DND-41 (cell line): ENCODE measurements at regions not wholly inside any gene's neighbourhood (a gene's known extent, or its start where the extent isn't known, plus 50 kb on each side); places are given as distances from the start of the nearest gene placed in this dataset.

Source experiments
- ATAC-seq: fragments of 200-7000 bp; cut with Tn5 transposase; 3 replicates; pipeline ENCODE4 v1.9.1; 2021; ENCODE audit warnings: low read depth; ENCODE audit not compliant: insufficient read depth
- DNase-seq: peaks from one replicate; pipeline ENCODE4 v3.0.0-alpha.2; 2020
- H2AFZ ChIP-seq: 2 replicates; pipeline ENCODE4 v1.6.0; 2012; ENCODE audit warnings: low read depth, low read length
- H3K27ac ChIP-seq: 2 replicates; pipeline ENCODE4 v1.5.1; 2012; ENCODE audit warnings: low read length, inconsistent platforms
- H3K27me3 ChIP-seq: fragments of 200-600 bp; sonication (generic); 2 replicates; pipeline ENCODE4 v1.6.0; 2012; ENCODE audit warnings: low read length, mild to moderate bottlenecking, inconsistent platforms; ENCODE audit not compliant: insufficient read depth, poor library complexity
- H3K36me3 ChIP-seq: 2 replicates; pipeline ENCODE4 v1.5.1; 2012; ENCODE audit warnings: low read length, inconsistent platforms; ENCODE audit not compliant: insufficient read depth
- H3K4me1 ChIP-seq: 2 replicates; pipeline ENCODE4 v1.5.1; 2012; ENCODE audit warnings: mild to moderate bottlenecking, low read length; ENCODE audit not compliant: insufficient read depth
- H3K4me2 ChIP-seq: 2 replicates; pipeline ENCODE4 v1.6.0; 2012; ENCODE audit warnings: mild to moderate bottlenecking, moderate library complexity, low read length, inconsistent platforms; ENCODE audit not compliant: insufficient read depth
- H3K4me3 ChIP-seq, 2 experiments: fragments of 200-600 bp in 1 of 2; shearing (Covaris generic) in 1 of 2; 2 replicates each; pipeline ENCODE4 v1.5.1; 2012 to 2016; ENCODE audit warnings: inconsistent platforms in 2 of 2, low read length in 2 of 2, mild to moderate bottlenecking in 2 of 2, low read depth in 1 of 2, moderate library complexity in 1 of 2
- H3K79me2 ChIP-seq: 2 replicates; pipeline ENCODE4 v1.6.0; 2012; ENCODE audit warnings: low read length, inconsistent platforms; ENCODE audit not compliant: insufficient read depth
- H3K9ac ChIP-seq: 2 replicates; pipeline ENCODE4 v1.6.0; 2012; ENCODE audit warnings: low read depth, mild to moderate bottlenecking, inconsistent platforms, low read length, moderate library complexity
- H3K9me3 ChIP-seq: 2 replicates; pipeline ENCODE4 v1.5.1; 2012; ENCODE audit warnings: low read length, moderate library complexity, mild to moderate bottlenecking, inconsistent platforms; ENCODE audit not compliant: insufficient read depth, severe bottlenecking
- H4K20me1 ChIP-seq: 2 replicates; pipeline ENCODE4 v1.6.0; 2012; ENCODE audit warnings: low read length; ENCODE audit not compliant: insufficient read depth
- CTCF ChIP-seq: IDR thresholded peaks from 2 replicates; pipeline ENCODE4 v1.5.1; 2012; ENCODE audit warnings: borderline replicate concordance, low read length, moderate library complexity, mild to moderate bottlenecking; ENCODE audit not compliant: poor library complexity, severe bottlenecking; ENCODE audit errors: extremely low read depth
- EZH2 ChIP-seq: IDR thresholded peaks from 3 replicates; pipeline ENCODE4 v1.6.1; 2012; ENCODE audit warnings: borderline replicate concordance, low read depth, mild to moderate bottlenecking, moderate library complexity, low read length, inconsistent platforms; ENCODE audit not compliant: severe bottlenecking

GRCh38 chr3:99568663-99569335, 69.6 kb upstream of the COL8A1 start:
- Histone ChIP-seq H3K27ac (no peak overlapping the region), H3K9ac (no peak overlapping the region), H3K79me2 (no peaks in the 10 kb centered on the region), H2AFZ (no peak overlapping the region), H3K4me2 (no peak overlapping the region), H3K4me1 (no peaks in the 10 kb centered on the region), H3K4me3 (no peak overlapping the region), H3K9me3 (no peaks in the 10 kb centered on the region), H3K36me3 (no peaks in the 10 kb centered on the region), H3K27me3 (no peaks in the 10 kb centered on the region), H4K20me1 (no peaks in the 10 kb centered on the region)
- no peak for ATAC-seq
- TF ChIP-seq CTCF (no peak), EZH2 (no peak)
- DNase-seq = no peak

- Histone ChIP-seq H3K4me1 (no peaks in the 10 kb centered on the region), H3K36me3 (no peaks in the 10 kb centered on the region), H3K79me2 (no peaks in the 10 kb centered on the region), H3K9ac (no peak overlapping the region), H3K4me2 (no peak overlapping the region), H3K27ac (no peak overlapping the region), H3K4me3 (no peak overlapping the region), H4K20me1 (no peaks in the 10 kb centered on the region), H3K9me3 (no peaks in the 10 kb centered on the region), H2AFZ (no peak overlapping the region), H3K27me3 (no peaks in the 10 kb centered on the region)
- ATAC-seq (no peak), DNase-seq (no peak)
- TF ChIP-seq EZH2 (no peak), CTCF (no peak)
These were observed 73.1 kb upstream of the COL8A1 start for GRCh38 chr3:99565331-99565730.

- no peak overlapping the region for H3K4me2 ChIP-seq
- no peaks in the 10 kb centered on the region for H4K20me1 ChIP-seq
- no peaks in the 10 kb centered on the region for H3K27me3 ChIP-seq
- DNase-seq (no peak), ATAC-seq (no peak)
- no peak overlapping the region for H3K27ac ChIP-seq
- H2AFZ ChIP-seq = no peak overlapping the region
- no peak overlapping the region for H3K4me3 ChIP-seq
- no peaks in the 10 kb centered on the region for H3K36me3 ChIP-seq
- H3K9ac ChIP-seq = no peak overlapping the region
- H3K79me2 ChIP-seq = no peaks in the 10 kb centered on the region
- H3K4me1 ChIP-seq = no peaks in the 10 kb centered on the region
- no peak for TF ChIP-seq EZH2
- no peak for TF ChIP-seq CTCF
- no peaks in the 10 kb centered on the region for H3K9me3 ChIP-seq
These were observed 75.3 kb upstream of the COL8A1 start for GRCh38 chr3:99562990-99563607.
